H9 (cell line): ENCODE measurements at regions not wholly inside any gene's neighbourhood (a gene's known extent, or its start where the extent isn't known, plus 50 kb on each side); places are given as distances from the start of the nearest gene placed in this dataset.

Experiments
- DNase-seq: peaks from one replicate; pipeline ENCODE4 v3.0.0-alpha.2; 2017
- H2AFZ ChIP-seq: one replicate; pipeline ENCODE4 v1.6.1; 2013; ENCODE audit warnings: mild to moderate bottlenecking, low read length, control low read depth, moderate library complexity
- H2AK5ac ChIP-seq: 2 replicates; pipeline ENCODE4 v1.6.1; 2013; ENCODE audit warnings: low read length, control low read depth, mixed read lengths; ENCODE audit not compliant: insufficient read length
- H2BK120ac ChIP-seq: one replicate; pipeline ENCODE4 v1.6.1; 2013; ENCODE audit warnings: low read depth, mild to moderate bottlenecking, low read length, control low read depth, inconsistent platforms; ENCODE audit not compliant: poor library complexity, severe bottlenecking
- H2BK12ac ChIP-seq: 2 replicates; pipeline ENCODE4 v1.6.1; 2013; ENCODE audit warnings: low read length, control low read depth, mixed read lengths, low read depth; ENCODE audit not compliant: insufficient read length
- H2BK15ac ChIP-seq: 2 replicates; pipeline ENCODE4 v1.6.1; 2013; ENCODE audit warnings: low read depth, low read length, control low read depth
- H2BK20ac ChIP-seq: one replicate; pipeline ENCODE4 v1.6.1; 2013; ENCODE audit warnings: low read depth, mild to moderate bottlenecking, low read length, control low read depth, inconsistent platforms; ENCODE audit not compliant: poor library complexity, severe bottlenecking
- H2BK5ac ChIP-seq: 2 replicates; pipeline ENCODE4 v1.6.1; 2013; ENCODE audit warnings: low read length, control low read depth, mixed read lengths; ENCODE audit not compliant: insufficient read length
- H3K14ac ChIP-seq: 2 replicates; pipeline ENCODE4 v1.6.1; 2013; ENCODE audit warnings: low read length, control low read depth; ENCODE audit not compliant: insufficient read depth
- H3K18ac ChIP-seq: 2 replicates; pipeline ENCODE4 v1.6.1; 2013; ENCODE audit warnings: low read depth, mild to moderate bottlenecking, mixed read lengths, low read length, control low read depth; ENCODE audit not compliant: insufficient read length
- H3K23ac ChIP-seq: 2 replicates; pipeline ENCODE4 v1.6.1; 2013; ENCODE audit warnings: low read length, control low read depth, mixed read lengths, low read depth; ENCODE audit not compliant: insufficient read length
- H3K23me2 ChIP-seq: 2 replicates; pipeline ENCODE4 v1.6.1; 2013; ENCODE audit warnings: low read depth, mild to moderate bottlenecking, mixed read lengths, low read length, control low read depth; ENCODE audit not compliant: insufficient read length, poor library complexity, severe bottlenecking
- H3K27ac ChIP-seq: 2 replicates; pipeline ENCODE4 v1.5.1; 2013; ENCODE audit warnings: low read length, control low read depth, mixed read lengths, low read depth; ENCODE audit not compliant: insufficient read length
- H3K27me3 ChIP-seq: 2 replicates; pipeline ENCODE4 v1.6.1; 2013; ENCODE audit warnings: low read length, control low read depth, inconsistent platforms; ENCODE audit not compliant: insufficient read depth
- H3K4ac ChIP-seq: 2 replicates; pipeline ENCODE4 v1.6.1; 2013; ENCODE audit warnings: low read depth, mild to moderate bottlenecking, control low read depth, inconsistent platforms, low read length, moderate library complexity
- H3K4me1 ChIP-seq: 2 replicates; pipeline ENCODE4 v1.6.1; 2013; ENCODE audit warnings: low read length, control low read depth, inconsistent platforms; ENCODE audit not compliant: insufficient read depth
- H3K4me2 ChIP-seq: 2 replicates; pipeline ENCODE4 v1.6.1; 2013; ENCODE audit warnings: low read length, control low read depth, mixed read lengths; ENCODE audit not compliant: insufficient read length, insufficient read depth
- H3K56ac ChIP-seq: 2 replicates; pipeline ENCODE4 v1.6.1; 2013; ENCODE audit warnings: low read depth, mild to moderate bottlenecking, mixed read lengths, low read length, control low read depth; ENCODE audit not compliant: insufficient read length
- H3K79me1 ChIP-seq: 2 replicates; pipeline ENCODE4 v1.6.1; 2013; ENCODE audit warnings: low read depth, mild to moderate bottlenecking, moderate library complexity, low read length, control low read depth, inconsistent platforms; ENCODE audit not compliant: insufficient read depth, poor library complexity, severe bottlenecking
- H3K79me2 ChIP-seq: 2 replicates; pipeline ENCODE4 v1.6.1; 2013; ENCODE audit warnings: low read length, control low read depth, inconsistent platforms; ENCODE audit not compliant: insufficient read depth
- H3K9ac ChIP-seq: 2 replicates; pipeline ENCODE4 v1.6.1; 2013; ENCODE audit warnings: low read length, control low read depth, mixed read lengths; ENCODE audit not compliant: insufficient read length; ENCODE audit errors: extremely low read depth
- H3K9me3 ChIP-seq: one replicate; pipeline ENCODE4 v1.6.1; 2013; ENCODE audit warnings: low read depth, low read length, inconsistent platforms; ENCODE audit not compliant: control insufficient read depth
- H3T11ph ChIP-seq: one replicate; pipeline ENCODE4 v1.6.1; 2013; ENCODE audit warnings: mild to moderate bottlenecking, low read length, control low read depth, inconsistent platforms
- H4K20me1 ChIP-seq: one replicate; pipeline ENCODE4 v1.6.1; 2013; ENCODE audit not compliant: control insufficient read depth, insufficient read length, insufficient read depth
- H4K5ac ChIP-seq: 2 replicates; pipeline ENCODE4 v1.6.1; 2013; ENCODE audit warnings: low read depth, mild to moderate bottlenecking, mixed read lengths, low read length, control low read depth; ENCODE audit not compliant: insufficient read length
- H4K8ac ChIP-seq: replicated peaks from 2 replicates; pipeline ENCODE4 v1.6.1; 2013; ENCODE audit warnings: low read length, control low read depth, mixed read lengths, low read depth; ENCODE audit not compliant: insufficient read length
- H4K91ac ChIP-seq: 2 replicates; pipeline ENCODE4 v1.6.1; 2013; ENCODE audit warnings: low read depth, mild to moderate bottlenecking, moderate library complexity, mixed read lengths, low read length, control low read depth; ENCODE audit not compliant: insufficient read length
- H3K27ac Mint-ChIP-seq, 3 experiments: 2 replicates in 2 of 3; 3 replicates in 1 of 3; pipeline ENCODE4 v1.8.0; 2020 to 2021; ENCODE audit warnings: mixed read lengths in 3 of 3, mild to moderate bottlenecking in 1 of 3, moderate library complexity in 1 of 3
- H3K27me3 Mint-ChIP-seq: 2 replicates; pipeline ENCODE4 v1.8.0; 2021; ENCODE audit warnings: low read depth, mild to moderate bottlenecking, moderate library complexity, mixed read lengths
- H3K36me3 Mint-ChIP-seq, 3 experiments: 2 replicates in 2 of 3; 3 replicates in 1 of 3; pipeline ENCODE4 v1.8.0; 2020 to 2021; ENCODE audit warnings: low read depth in 3 of 3, mixed read lengths in 3 of 3; ENCODE audit not compliant: insufficient read depth in 1 of 3
- H3K4me1 Mint-ChIP-seq, 2 experiments: 2 replicates each; pipeline ENCODE4 v1.8.0; 2020; ENCODE audit warnings: mixed read lengths in 2 of 2
- H3K4me3 Mint-ChIP-seq, 2 experiments: 2 replicates in 1 of 2; 3 replicates in 1 of 2; pipeline ENCODE4 v1.8.0; 2020 to 2021; ENCODE audit warnings: mild to moderate bottlenecking in 2 of 2, mixed read lengths in 2 of 2, moderate library complexity in 1 of 2
- H3K9me3 Mint-ChIP-seq, 2 experiments: 2 replicates in 1 of 2; 3 replicates in 1 of 2; pipeline ENCODE4 v1.8.0; 2020; ENCODE audit warnings: mild to moderate bottlenecking in 2 of 2, mixed read lengths in 2 of 2, moderate library complexity in 1 of 2
- WGBS: extraction: QIAGEN DNeasy Blood & Tissue Kit; methylation state at CpG from one replicate; pipeline ENCODE4 v1.1.7; 2013; ENCODE audit warnings: missing lambda C conversion rate, low lambda C conversion rate, mixed read lengths; ENCODE audit not compliant: insufficient read length; ENCODE audit errors: extremely low coverage; 5-methylcytosine and 5-hydroxymethylcytosine counted together
- TF ChIP-seq, protein P1 (sequence below): fragments of 200-600 bp; sonication (generic); conservative IDR thresholded peaks from 3 replicates; pipeline ENCODE4 v1.8.0; 2021; ENCODE audit warnings: antibody characterized with exemption, mild to moderate bottlenecking

DNA sequence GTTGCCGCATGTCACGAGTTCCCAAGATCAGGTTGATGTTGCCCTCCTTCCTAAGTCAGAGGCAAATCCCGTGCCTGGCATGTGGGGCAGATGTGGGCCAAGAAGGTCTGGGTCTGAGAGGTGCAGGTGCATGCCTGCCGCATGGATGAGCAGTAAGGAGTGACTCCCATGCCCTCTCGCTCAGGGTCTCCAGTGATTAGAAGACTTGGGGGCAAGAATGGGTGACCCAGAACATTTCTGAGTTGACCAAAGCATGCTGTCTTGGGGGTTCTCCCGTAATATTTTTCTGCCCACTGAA is 120.6 kb upstream of the HDAC4 start:
- H4K8ac ChIP-seq: no peak overlapping the region
- no peak overlapping the region for H2BK120ac ChIP-seq
- Mint-ChIP-seq H3K4me1 (peaks cover 9 to 14% of the 10 kb centered on the region in 2 experiments), H3K27ac (peak overlapping the region in 1 of 3 experiments; percentile 27; a peak in 1 of 7 replicates), H3K27me3 (no peaks in the 10 kb centered on the region; the same call in none of the 2 replicates), H3K9me3 (no peaks in the 10 kb centered on the region), H3K4me3 (no peak overlapping the region), H3K36me3 (no peaks in the 10 kb centered on the region; a peak in 1 of 7 replicates)
- H2BK5ac ChIP-seq: no peak overlapping the region
- H3K56ac ChIP-seq: no peak overlapping the region
- no peak overlapping the region for H4K91ac ChIP-seq
- no peaks in the 10 kb centered on the region for H4K20me1 ChIP-seq
- no peaks in the 10 kb centered on the region for H3K9me3 ChIP-seq
- H3K27me3 ChIP-seq: no peaks in the 10 kb centered on the region
- no peak overlapping the region for H2BK20ac ChIP-seq
- no peak overlapping the region for H3K18ac ChIP-seq
- H3K79me1 ChIP-seq: no peaks in the 10 kb centered on the region
- H2BK12ac ChIP-seq: no peak overlapping the region
- H3K4me1 ChIP-seq: no peaks in the 10 kb centered on the region; the same call in 1 of the 2 replicates
- no peak overlapping the region for H3K9ac ChIP-seq
- no peaks in the 10 kb centered on the region for H3K79me2 ChIP-seq
- H2BK15ac ChIP-seq: no peak overlapping the region
- no CpG with 5 or more reads among the region's 6 CpGs for whole genome bisulfite sequencing
- no peak overlapping the region for H3K23ac ChIP-seq
- H4K5ac ChIP-seq: no peak overlapping the region
- DNase-seq: no peak
- H3K4ac ChIP-seq: no peak overlapping the region
- no peak overlapping the region for H3K4me2 ChIP-seq
- H3K23me2 ChIP-seq: no peaks in the 10 kb centered on the region
- TF ChIP-seq, protein P1, sequence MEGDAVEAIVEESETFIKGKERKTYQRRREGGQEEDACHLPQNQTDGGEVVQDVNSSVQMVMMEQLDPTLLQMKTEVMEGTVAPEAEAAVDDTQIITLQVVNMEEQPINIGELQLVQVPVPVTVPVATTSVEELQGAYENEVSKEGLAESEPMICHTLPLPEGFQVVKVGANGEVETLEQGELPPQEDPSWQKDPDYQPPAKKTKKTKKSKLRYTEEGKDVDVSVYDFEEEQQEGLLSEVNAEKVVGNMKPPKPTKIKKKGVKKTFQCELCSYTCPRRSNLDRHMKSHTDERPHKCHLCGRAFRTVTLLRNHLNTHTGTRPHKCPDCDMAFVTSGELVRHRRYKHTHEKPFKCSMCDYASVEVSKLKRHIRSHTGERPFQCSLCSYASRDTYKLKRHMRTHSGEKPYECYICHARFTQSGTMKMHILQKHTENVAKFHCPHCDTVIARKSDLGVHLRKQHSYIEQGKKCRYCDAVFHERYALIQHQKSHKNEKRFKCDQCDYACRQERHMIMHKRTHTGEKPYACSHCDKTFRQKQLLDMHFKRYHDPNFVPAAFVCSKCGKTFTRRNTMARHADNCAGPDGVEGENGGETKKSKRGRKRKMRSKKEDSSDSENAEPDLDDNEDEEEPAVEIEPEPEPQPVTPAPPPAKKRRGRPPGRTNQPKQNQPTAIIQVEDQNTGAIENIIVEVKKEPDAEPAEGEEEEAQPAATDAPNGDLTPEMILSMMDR: no peak
- H3T11ph ChIP-seq: no peak overlapping the region
- H2AK5ac ChIP-seq: no peak overlapping the region
- no peak overlapping the region for H3K14ac ChIP-seq
- no peak overlapping the region for H3K27ac ChIP-seq
- no peak overlapping the region for H2AFZ ChIP-seq
